IPS DF 6.9 (cell line): ENCODE measurements at regions not wholly inside any gene's neighbourhood (a gene's known extent, or its start where the extent isn't known, plus 50 kb on each side); places are given as distances from the start of the nearest gene placed in this dataset.

Experiments
- DNase-seq: peaks from one replicate; pipeline ENCODE4 v3.0.0-alpha.2; 2013; ENCODE audit warnings: low read depth, low spot score
- H3K27ac ChIP-seq: one replicate; pipeline ENCODE4 v1.5.1; 2013; ENCODE audit warnings: low read length, control low read depth
- H3K27me3 ChIP-seq: 2 replicates; pipeline ENCODE4 v1.6.1; 2013; ENCODE audit warnings: mild to moderate bottlenecking, low read length; ENCODE audit not compliant: control insufficient read depth, insufficient read depth
- H3K36me3 ChIP-seq: 2 replicates; pipeline ENCODE4 v1.6.1; 2013; ENCODE audit warnings: low read length; ENCODE audit not compliant: control insufficient read depth, insufficient read depth
- H3K4me1 ChIP-seq: 2 replicates; pipeline ENCODE4 v1.6.1; 2013; ENCODE audit warnings: low read length; ENCODE audit not compliant: control insufficient read depth, insufficient read depth
- H3K4me3 ChIP-seq: 2 replicates; pipeline ENCODE4 v1.5.1; 2013; ENCODE audit warnings: mild to moderate bottlenecking, low read length
- H3K9me3 ChIP-seq: 2 replicates; pipeline ENCODE4 v1.6.1; 2013; ENCODE audit warnings: low read length, inconsistent platforms; ENCODE audit not compliant: control insufficient read depth, insufficient read depth
- WGBS: extraction: QIAGEN DNeasy Blood & Tissue Kit; methylation state at CpG from one replicate; pipeline ENCODE4 v1.1.7; 2013; ENCODE audit warnings: mixed read lengths, missing lambda C conversion rate; ENCODE audit not compliant: insufficient read length, insufficient coverage; 5-methylcytosine and 5-hydroxymethylcytosine counted together

DNA sequence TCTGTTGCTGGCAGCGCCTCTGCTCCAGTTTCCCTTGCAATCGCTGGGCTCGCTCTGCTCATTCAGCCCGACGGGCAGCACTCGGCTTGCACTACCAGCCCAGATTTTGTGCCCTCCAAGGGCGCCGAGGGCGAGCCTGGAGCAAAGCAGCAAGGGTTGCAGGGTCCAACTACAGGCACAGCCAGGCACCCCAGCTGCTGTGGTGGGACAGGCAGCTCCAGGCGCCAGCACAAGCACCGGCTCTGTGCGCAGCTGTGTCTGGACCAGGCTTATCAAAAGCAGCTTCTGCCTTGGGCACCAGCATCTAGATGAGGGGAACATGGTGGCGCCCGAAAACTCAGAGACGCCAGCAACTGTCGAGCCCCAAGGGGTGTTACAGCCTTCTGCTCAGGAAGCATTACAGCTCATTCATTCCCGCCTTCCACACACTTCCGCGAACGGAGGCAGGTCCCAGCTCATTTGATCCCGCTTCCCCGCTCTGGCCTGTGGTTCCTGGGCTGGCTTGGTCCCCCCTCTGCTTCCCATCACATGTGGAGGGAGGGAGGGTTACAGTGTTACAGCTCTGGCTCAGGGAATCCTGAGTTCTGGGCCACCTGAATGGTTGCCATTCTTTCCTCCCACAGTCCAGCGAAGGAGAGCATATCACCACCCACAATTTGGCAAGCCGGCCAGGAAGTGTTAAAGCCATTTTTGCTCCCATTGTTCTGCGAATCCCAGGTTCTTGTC is 409.9 kb upstream of the ALCAM start:
- no peak overlapping the region for H3K27ac ChIP-seq
- no peak overlapping the region for H3K4me3 ChIP-seq
- H3K4me1 ChIP-seq = no peaks in the 10 kb centered on the region
- no peaks in the 10 kb centered on the region for H3K36me3 ChIP-seq
- WGBS = no CpG with 5 or more reads among the region's 25 CpGs
- no peak for DNase-seq
- no peaks in the 10 kb centered on the region for H3K27me3 ChIP-seq
- no peaks in the 10 kb centered on the region for H3K9me3 ChIP-seq

GRCh38 chr3:104960579-104960978 is 406.1 kb upstream of the ALCAM start:
- no peaks in the 10 kb centered on the region for H3K27me3 ChIP-seq
- no peak overlapping the region for H3K4me3 ChIP-seq
- H3K4me1 ChIP-seq = peaks cover 3% of the 10 kb centered on the region; the same call in 1 of the 2 replicates
- no peak overlapping the region for H3K27ac ChIP-seq
- H3K9me3 ChIP-seq = no peaks in the 10 kb centered on the region
- no peak for DNase-seq
- WGBS = no CpG with 5 or more reads among the region's 2 CpGs
- H3K36me3 ChIP-seq = no peaks in the 10 kb centered on the region

GRCh38 chr3:104961851-104962250 is 404.9 kb upstream of the ALCAM start:
- H3K27me3 ChIP-seq = no peaks in the 10 kb centered on the region
- H3K4me3 ChIP-seq = no peak overlapping the region
- WGBS = no CpG with 5 or more reads among the region's 1 CpG
- no peak overlapping the region for H3K27ac ChIP-seq
- peaks cover 3% of the 10 kb centered on the region; the same call in 1 of the 2 replicates for H3K4me1 ChIP-seq
- no peaks in the 10 kb centered on the region for H3K36me3 ChIP-seq
- no peak for DNase-seq
- H3K9me3 ChIP-seq = no peaks in the 10 kb centered on the region

DNA sequence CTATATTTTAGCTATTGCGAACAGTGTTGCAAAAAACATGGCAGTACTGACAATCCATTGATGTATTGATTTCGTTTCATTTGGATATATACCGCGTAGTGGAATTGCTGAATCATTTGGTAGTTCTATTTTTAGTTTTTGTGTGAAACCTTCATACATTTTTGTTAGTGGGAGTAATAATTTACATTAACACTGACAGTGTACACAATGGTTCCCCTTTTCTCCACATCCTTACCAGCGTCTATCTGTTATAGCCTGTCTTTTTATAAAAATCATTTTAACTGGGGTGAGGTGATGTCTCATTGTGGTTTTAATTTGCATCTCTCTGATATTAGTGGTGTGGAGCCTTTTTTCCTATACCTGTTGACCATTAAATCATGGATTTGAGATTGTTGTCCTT is 392.4 kb upstream of the ALCAM start:
- Histone ChIP-seq H3K4me1 (no peaks in the 10 kb centered on the region), H3K36me3 (no peaks in the 10 kb centered on the region), H3K4me3 (no peak overlapping the region), H3K9me3 (no peaks in the 10 kb centered on the region), H3K27ac (no peak overlapping the region), H3K27me3 (no peaks in the 10 kb centered on the region)
- DNase-seq = no peak
- WGBS = no CpG with 5 or more reads among the region's 5 CpGs

GRCh38 chr3:104977719-104978118 is 389.0 kb upstream of the ALCAM start:
- Histone ChIP-seq H3K4me3 (no peak overlapping the region), H3K4me1 (no peaks in the 10 kb centered on the region), H3K36me3 (no peaks in the 10 kb centered on the region), H3K9me3 (no peaks in the 10 kb centered on the region), H3K27me3 (no peaks in the 10 kb centered on the region), H3K27ac (no peak overlapping the region)
- DNase-seq = no peak
- WGBS = no CpG with 5 or more reads among the region's 3 CpGs

DNA sequence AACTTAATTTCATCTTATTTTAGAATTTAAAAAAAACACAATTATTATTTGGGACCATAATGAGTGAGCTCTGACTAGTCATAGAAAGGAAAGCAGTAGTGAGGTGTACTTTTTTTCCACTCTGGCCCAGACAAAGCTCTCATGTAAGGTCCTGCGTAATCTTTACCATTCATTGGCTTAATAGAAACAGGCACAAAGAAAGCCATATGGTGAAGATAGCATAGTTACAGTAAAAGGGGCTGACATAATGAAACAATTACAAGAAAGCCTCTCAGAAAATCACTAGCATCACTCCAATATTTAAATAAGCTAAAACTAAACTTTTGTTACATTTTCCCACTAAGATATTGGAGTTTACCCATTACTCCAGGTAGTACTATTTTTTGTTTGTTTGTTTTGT is 384.6 kb upstream of the ALCAM start:
- Histone ChIP-seq H3K27ac (no peak overlapping the region), H3K36me3 (no peaks in the 10 kb centered on the region), H3K27me3 (no peaks in the 10 kb centered on the region), H3K9me3 (no peaks in the 10 kb centered on the region), H3K4me3 (no peak overlapping the region), H3K4me1 (no peaks in the 10 kb centered on the region)
- no peak for DNase-seq
- no CpG with 5 or more reads among the region's 1 CpG for WGBS

- Histone ChIP-seq H3K9me3 (no peaks in the 10 kb centered on the region), H3K4me3 (no peak overlapping the region), H3K27ac (no peak overlapping the region), H3K27me3 (no peaks in the 10 kb centered on the region), H3K4me1 (no peaks in the 10 kb centered on the region), H3K36me3 (no peaks in the 10 kb centered on the region)
- no peak for DNase-seq
- no CpG with 5 or more reads among the region's 2 CpGs for WGBS
Measured at GRCh38 chr3:104987859-104988258, 378.9 kb upstream of the ALCAM start.

- H3K4me1 ChIP-seq = no peaks in the 10 kb centered on the region
- no peak for DNase-seq
- no peak overlapping the region for H3K27ac ChIP-seq
- H3K36me3 ChIP-seq = no peaks in the 10 kb centered on the region
- WGBS = no CpG with 5 or more reads among the region's 3 CpGs
- no peaks in the 10 kb centered on the region for H3K27me3 ChIP-seq
- no peaks in the 10 kb centered on the region for H3K9me3 ChIP-seq
- H3K4me3 ChIP-seq = no peak overlapping the region
Measured at GRCh38 chr3:104988496-104988895, 378.2 kb upstream of the ALCAM start.

DNA sequence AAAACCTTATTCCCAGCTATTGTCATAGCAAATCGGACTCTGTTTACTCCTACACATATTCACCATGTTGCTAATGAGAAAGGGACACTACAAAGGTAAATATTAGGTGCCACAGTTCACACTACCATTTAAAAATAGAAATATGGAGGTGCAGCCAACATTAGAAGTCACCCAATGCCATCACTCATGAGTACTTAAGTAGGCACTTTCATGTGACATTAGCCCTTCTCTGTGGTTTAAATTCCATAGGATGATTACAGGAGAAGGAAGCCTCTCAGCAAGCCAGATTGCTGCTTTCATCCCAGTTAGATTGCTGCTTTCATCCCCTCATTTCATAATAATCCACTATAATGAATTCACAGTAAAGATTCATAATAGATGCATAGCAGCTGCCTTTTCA is 376.8 kb upstream of the ALCAM start:
- DNase-seq = no peak
- no peaks in the 10 kb centered on the region for H3K27me3 ChIP-seq
- no peak overlapping the region for H3K4me3 ChIP-seq
- no CpG with 5 or more reads among the region's 1 CpG for WGBS
- H3K36me3 ChIP-seq = no peaks in the 10 kb centered on the region
- no peak overlapping the region for H3K27ac ChIP-seq
- H3K4me1 ChIP-seq = no peaks in the 10 kb centered on the region
- H3K9me3 ChIP-seq = no peaks in the 10 kb centered on the region

GRCh38 chr3:104990758-104991157 is 376.0 kb upstream of the ALCAM start:
- DNase-seq = no peak
- H3K4me3 ChIP-seq = no peak overlapping the region
- no peaks in the 10 kb centered on the region for H3K36me3 ChIP-seq
- no peaks in the 10 kb centered on the region for H3K4me1 ChIP-seq
- no CpG with 5 or more reads among the region's 2 CpGs for WGBS
- H3K9me3 ChIP-seq = no peaks in the 10 kb centered on the region
- no peaks in the 10 kb centered on the region for H3K27me3 ChIP-seq
- no peak overlapping the region for H3K27ac ChIP-seq

DNA sequence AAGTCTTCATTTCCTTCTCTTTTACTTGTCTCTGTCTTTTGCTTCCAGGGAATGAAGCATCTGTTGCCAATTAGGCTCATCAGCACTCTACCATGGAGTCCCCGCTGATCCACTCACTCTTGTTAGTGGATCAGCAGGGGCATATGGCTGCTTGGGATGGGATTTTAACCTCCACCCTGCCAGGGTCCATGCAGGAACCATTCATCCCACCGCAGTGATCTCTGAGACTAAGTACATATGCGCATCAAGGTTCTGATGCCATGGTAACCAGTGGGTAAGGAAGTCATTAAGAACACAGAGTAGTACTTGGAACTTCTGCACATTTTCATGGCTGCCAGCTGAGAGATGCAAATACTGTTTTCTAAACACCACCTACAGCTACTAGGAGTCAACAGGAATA is 374.0 kb upstream of the ALCAM start:
- no peak for DNase-seq
- H3K4me1 ChIP-seq = no peaks in the 10 kb centered on the region
- WGBS = no CpG with 5 or more reads among the region's 3 CpGs

More for the DNA sequence above, 374.0 kb upstream of the ALCAM start:
- Histone ChIP-seq H3K36me3 (no peaks in the 10 kb centered on the region), H3K27me3 (no peaks in the 10 kb centered on the region), H3K9me3 (no peaks in the 10 kb centered on the region), H3K4me3 (no peak overlapping the region), H3K27ac (no peak overlapping the region)
